ENCODE measurements at regions not wholly inside any gene's neighbourhood (a gene's known extent, or its start where the extent isn't known, plus 50 kb on each side); places are given as distances from the start of the nearest gene placed in this dataset.

- no peak for TF ChIP-seq CTCF (conservative IDR thresholded peaks at IDR 0.05)
- TF ChIP-seq ZFX (IDR thresholded peaks at IDR 0.05), result no peak
Observed at GRCh38 chr15:24076090-24076784, 389.1 kb upstream of the NDN start.
